Liver (tissue), 3 donors: ENCODE measurements at regions not wholly inside any gene's neighbourhood (a gene's known extent, or its start where the extent isn't known, plus 50 kb on each side); places are given as distances from the start of the nearest gene placed in this dataset.

ENCODE experiments used
- CTCF ChIP-seq: fragments of 150-350 bp; IDR thresholded peaks from 2 replicates; pipeline ENCODE4 v1.5.1; 2017; ENCODE audit warnings: improper control_type of control experiment, low read depth, low read length; ENCODE audit not compliant: missing input control
- MAX ChIP-seq: IDR thresholded peaks from 2 replicates; pipeline ENCODE4 v1.6.1; 2016; ENCODE audit warnings: antibody characterized with exemption
- NR2F2 ChIP-seq: IDR thresholded peaks from 2 replicates; pipeline ENCODE4 v1.6.1; 2016; ENCODE audit warnings: antibody characterized with exemption
- RAD21 ChIP-seq, 2 donors: IDR thresholded peaks; 2 replicates each; pipeline ENCODE4 v1.6.1; 2016; ENCODE audit warnings: antibody characterized with exemption in 2 of 2, mild to moderate bottlenecking in 2 of 2
- RXRA ChIP-seq, 2 donors: IDR thresholded peaks; 2 replicates each; pipeline ENCODE4 v1.6.1; 2017 to 2018; ENCODE audit warnings: antibody characterized with exemption in 2 of 2, mild to moderate bottlenecking in 1 of 2
- TAF1 ChIP-seq: conservative IDR thresholded peaks from 2 replicates; pipeline ENCODE4 v1.6.1; 2016; ENCODE audit warnings: antibody characterized with exemption, mild to moderate bottlenecking
- ZBTB33 ChIP-seq: IDR thresholded peaks from 2 replicates; pipeline ENCODE4 v1.6.1; 2016; ENCODE audit warnings: antibody characterized with exemption
- TF ChIP-seq, protein P1 (sequence below): IDR thresholded peaks from 2 replicates; pipeline ENCODE4 v1.6.1; 2016; ENCODE audit warnings: antibody characterized with exemption, mild to moderate bottlenecking
- TF ChIP-seq, protein P2 (sequence below): IDR thresholded peaks from 2 replicates; pipeline ENCODE4 v1.6.1; 2016; ENCODE audit warnings: antibody characterized with exemption
- donor health status: healthy.
- donor health status: healthy.

DNA sequence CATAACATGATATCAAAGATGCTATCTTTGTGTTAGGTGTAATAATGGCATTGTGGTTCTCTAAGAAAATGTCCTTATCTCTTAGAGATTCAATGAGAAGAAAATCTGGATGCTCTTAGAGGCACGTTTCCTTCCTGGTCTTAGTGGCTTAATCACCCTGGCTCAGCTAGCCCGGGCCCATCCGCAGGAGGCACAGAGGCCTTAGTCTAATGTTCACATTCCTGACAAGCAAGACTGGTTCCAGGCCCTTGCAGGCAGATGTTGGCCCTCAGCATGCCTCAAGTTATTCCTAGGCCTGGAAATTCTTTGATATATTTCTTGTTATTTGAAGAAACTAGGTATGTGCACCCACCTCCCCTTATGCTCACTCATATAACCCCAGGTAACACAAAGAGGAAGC lies 357.6 kb downstream of the SFMBT2 start:
- TF ChIP-seq CTCF: no peak
- TF ChIP-seq, protein P1, sequence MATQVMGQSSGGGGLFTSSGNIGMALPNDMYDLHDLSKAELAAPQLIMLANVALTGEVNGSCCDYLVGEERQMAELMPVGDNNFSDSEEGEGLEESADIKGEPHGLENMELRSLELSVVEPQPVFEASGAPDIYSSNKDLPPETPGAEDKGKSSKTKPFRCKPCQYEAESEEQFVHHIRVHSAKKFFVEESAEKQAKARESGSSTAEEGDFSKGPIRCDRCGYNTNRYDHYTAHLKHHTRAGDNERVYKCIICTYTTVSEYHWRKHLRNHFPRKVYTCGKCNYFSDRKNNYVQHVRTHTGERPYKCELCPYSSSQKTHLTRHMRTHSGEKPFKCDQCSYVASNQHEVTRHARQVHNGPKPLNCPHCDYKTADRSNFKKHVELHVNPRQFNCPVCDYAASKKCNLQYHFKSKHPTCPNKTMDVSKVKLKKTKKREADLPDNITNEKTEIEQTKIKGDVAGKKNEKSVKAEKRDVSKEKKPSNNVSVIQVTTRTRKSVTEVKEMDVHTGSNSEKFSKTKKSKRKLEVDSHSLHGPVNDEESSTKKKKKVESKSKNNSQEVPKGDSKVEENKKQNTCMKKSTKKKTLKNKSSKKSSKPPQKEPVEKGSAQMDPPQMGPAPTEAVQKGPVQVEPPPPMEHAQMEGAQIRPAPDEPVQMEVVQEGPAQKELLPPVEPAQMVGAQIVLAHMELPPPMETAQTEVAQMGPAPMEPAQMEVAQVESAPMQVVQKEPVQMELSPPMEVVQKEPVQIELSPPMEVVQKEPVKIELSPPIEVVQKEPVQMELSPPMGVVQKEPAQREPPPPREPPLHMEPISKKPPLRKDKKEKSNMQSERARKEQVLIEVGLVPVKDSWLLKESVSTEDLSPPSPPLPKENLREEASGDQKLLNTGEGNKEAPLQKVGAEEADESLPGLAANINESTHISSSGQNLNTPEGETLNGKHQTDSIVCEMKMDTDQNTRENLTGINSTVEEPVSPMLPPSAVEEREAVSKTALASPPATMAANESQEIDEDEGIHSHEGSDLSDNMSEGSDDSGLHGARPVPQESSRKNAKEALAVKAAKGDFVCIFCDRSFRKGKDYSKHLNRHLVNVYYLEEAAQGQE: no peak
- TF ChIP-seq MAX: no peak
- no peak for TF ChIP-seq RAD21 (IDR thresholded peaks at IDR 0.05)
- no peak for TF ChIP-seq RXRA (IDR thresholded peaks at IDR 0.05)
- TF ChIP-seq NR2F2: no peak
- TF ChIP-seq, protein P2, sequence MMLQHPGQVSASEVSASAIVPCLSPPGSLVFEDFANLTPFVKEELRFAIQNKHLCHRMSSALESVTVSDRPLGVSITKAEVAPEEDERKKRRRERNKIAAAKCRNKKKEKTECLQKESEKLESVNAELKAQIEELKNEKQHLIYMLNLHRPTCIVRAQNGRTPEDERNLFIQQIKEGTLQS: no peak
- TF ChIP-seq ZBTB33: no peak
- no peak for TF ChIP-seq TAF1
